Osteoblast (primary cell): ENCODE measurements at regions not wholly inside any gene's neighbourhood (a gene's known extent, or its start where the extent isn't known, plus 50 kb on each side); places are given as distances from the start of the nearest gene placed in this dataset.

Experiments used
- DNase-seq: peaks from one replicate; pipeline ENCODE4 v3.0.0; 2011; ENCODE audit warnings: low spot score, mixed read lengths; ENCODE audit not compliant: insufficient read length; ENCODE audit errors: missing footprints
- H2AFZ ChIP-seq: 2 replicates; pipeline ENCODE4 v1.6.0; 2011; ENCODE audit warnings: mild to moderate bottlenecking, low read length
- H3K27ac ChIP-seq: 2 replicates; pipeline ENCODE4 v1.5.1; 2011; ENCODE audit warnings: mild to moderate bottlenecking, low read depth, low read length, moderate library complexity
- H3K27me3 ChIP-seq: 2 replicates; pipeline ENCODE4 v1.6.0; 2012; ENCODE audit warnings: mild to moderate bottlenecking, control low read depth, inconsistent platforms, low read length, moderate library complexity; ENCODE audit not compliant: insufficient read depth
- H3K36me3 ChIP-seq: 2 replicates; pipeline ENCODE4 v1.5.1; 2011; ENCODE audit warnings: mild to moderate bottlenecking, low read length, control low read depth, moderate library complexity; ENCODE audit not compliant: insufficient read depth
- H3K4me1 ChIP-seq: 2 replicates; pipeline ENCODE4 v1.5.1; 2011; ENCODE audit warnings: mild to moderate bottlenecking, low read length, control low read depth, moderate library complexity; ENCODE audit not compliant: insufficient read depth
- H3K4me2 ChIP-seq: 2 replicates; pipeline ENCODE4 v1.6.0; 2011; ENCODE audit warnings: mild to moderate bottlenecking, low read length; ENCODE audit not compliant: insufficient read depth
- H3K4me3 ChIP-seq: fragments of 200-600 bp; sonication (generic); 3 replicates; pipeline ENCODE4 v1.5.1; 2012; ENCODE audit warnings: mild to moderate bottlenecking, low read length, inconsistent platforms; ENCODE audit not compliant: insufficient read depth
- H3K79me2 ChIP-seq: 2 replicates; pipeline ENCODE4 v1.6.0; 2012; ENCODE audit warnings: mild to moderate bottlenecking, low read length, control low read depth, inconsistent platforms; ENCODE audit not compliant: insufficient read depth
- H3K9me3 ChIP-seq: 2 replicates; pipeline ENCODE4 v1.5.1; 2011; ENCODE audit warnings: low read depth, low read length, control low read depth
- H4K20me1 ChIP-seq: 2 replicates; pipeline ENCODE4 v1.6.0; 2012; ENCODE audit warnings: mild to moderate bottlenecking, low read length, control low read depth; ENCODE audit not compliant: insufficient read depth
- CTCF ChIP-seq: IDR thresholded peaks from 2 replicates; pipeline ENCODE4 v1.5.1; 2011; ENCODE audit warnings: mild to moderate bottlenecking, low read depth, low read length, moderate library complexity; ENCODE audit errors: extremely low read depth

DNA sequence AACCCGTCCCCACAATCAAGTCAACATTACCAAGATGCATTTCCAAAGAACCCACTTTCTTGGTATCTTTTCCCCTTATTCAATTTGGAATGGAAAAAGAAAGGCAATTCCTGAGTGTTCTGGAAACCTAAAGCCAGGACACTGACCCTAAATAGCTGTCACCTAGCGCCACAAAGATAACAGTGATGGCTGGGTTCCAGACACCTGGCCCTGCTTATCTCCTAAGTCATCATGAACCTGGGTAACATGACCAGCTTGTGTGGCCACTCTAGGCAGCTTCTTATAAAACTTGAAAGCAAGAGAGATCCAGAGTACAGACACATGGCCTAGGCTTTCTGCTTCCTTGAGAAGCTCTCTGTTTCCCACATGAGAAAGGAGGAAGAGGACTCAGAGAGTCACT lies 95.4 kb downstream of the BOD1L2 start:
- Histone ChIP-seq H4K20me1 (no peaks in the 10 kb centered on the region), H3K27ac (no peak overlapping the region), H3K27me3 (no peaks in the 10 kb centered on the region), H3K36me3 (no peaks in the 10 kb centered on the region), H3K9me3 (no peaks in the 10 kb centered on the region), H3K4me2 (no peak overlapping the region), H3K79me2 (no peaks in the 10 kb centered on the region), H3K4me3 (no peak overlapping the region), H3K4me1 (no peaks in the 10 kb centered on the region), H2AFZ (no peak overlapping the region)
- no peak for TF ChIP-seq CTCF
- DNase-seq, result no peak

DNA sequence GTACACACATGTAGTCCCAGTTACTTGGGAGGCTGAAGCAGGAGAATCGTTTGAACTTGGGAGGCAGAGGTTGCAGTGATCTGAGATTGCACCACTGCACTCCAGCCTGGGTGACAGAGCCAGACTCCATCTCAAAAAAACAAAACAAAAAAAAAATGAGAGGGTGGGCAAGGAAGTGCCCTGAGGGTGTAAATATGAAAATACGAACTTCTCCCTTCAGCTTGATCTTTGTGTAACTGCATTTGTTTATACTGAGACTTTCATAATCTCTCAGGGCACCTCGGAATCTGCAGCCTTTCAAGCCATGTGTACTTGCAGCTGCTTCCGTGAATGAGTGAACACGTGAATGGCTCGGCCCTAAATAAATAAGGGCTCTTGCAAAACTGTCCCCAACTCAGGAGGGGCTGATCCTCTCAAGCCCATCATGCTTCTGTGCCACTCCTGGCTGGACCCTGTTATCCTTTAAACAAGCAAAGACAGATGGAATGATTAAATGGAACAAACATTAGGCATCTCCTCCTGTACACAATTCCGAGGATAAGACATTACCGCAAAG lies 96.8 kb downstream of the BOD1L2 start:
- Histone ChIP-seq H3K9me3 (no peaks in the 10 kb centered on the region), H3K4me1 (no peaks in the 10 kb centered on the region), H4K20me1 (no peaks in the 10 kb centered on the region), H3K4me2 (no peak overlapping the region), H3K27ac (no peak overlapping the region), H3K4me3 (no peak overlapping the region), H3K36me3 (no peaks in the 10 kb centered on the region), H3K79me2 (no peaks in the 10 kb centered on the region), H3K27me3 (no peaks in the 10 kb centered on the region), H2AFZ (no peak overlapping the region)
- no peak for DNase-seq
- no peak for TF ChIP-seq CTCF

- H3K27ac ChIP-seq, result no peak overlapping the region
- no peaks in the 10 kb centered on the region for H3K4me1 ChIP-seq
- no peak overlapping the region for H2AFZ ChIP-seq
- H3K79me2 ChIP-seq, result no peaks in the 10 kb centered on the region
- H3K4me3 ChIP-seq, result no peak overlapping the region
- H3K27me3 ChIP-seq, result no peaks in the 10 kb centered on the region
- H3K4me2 ChIP-seq, result no peak overlapping the region
- TF ChIP-seq CTCF, result no peak
- H3K9me3 ChIP-seq, result no peaks in the 10 kb centered on the region
- no peaks in the 10 kb centered on the region for H3K36me3 ChIP-seq
- DNase-seq, result no peak
- no peaks in the 10 kb centered on the region for H4K20me1 ChIP-seq
Observed at GRCh38 chr18:57249179-57249578, 102.3 kb downstream of the BOD1L2 start.

DNA sequence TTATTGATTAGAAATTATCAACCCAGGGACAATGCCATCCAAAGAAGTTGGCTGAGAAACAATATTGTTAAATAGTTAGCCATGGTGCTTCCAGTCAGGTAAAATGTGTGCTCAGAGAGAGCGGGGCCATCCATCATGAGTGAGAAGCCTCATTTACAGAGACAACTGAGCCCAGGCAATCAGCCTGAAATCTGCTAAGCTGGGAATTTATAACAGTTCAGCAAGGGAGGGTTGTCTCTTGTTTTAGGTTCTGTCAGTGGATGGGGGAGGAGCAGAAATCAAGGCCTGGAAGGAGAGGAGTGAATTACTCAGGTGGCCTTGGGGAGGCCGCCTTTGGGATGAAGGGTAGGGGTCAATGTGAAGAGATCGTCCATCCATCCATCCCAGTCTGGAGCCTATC lies 102.5 kb upstream of the ST8SIA3 start:
- Histone ChIP-seq H3K27me3 (no peaks in the 10 kb centered on the region), H3K9me3 (no peaks in the 10 kb centered on the region), H3K27ac (no peak overlapping the region), H3K4me3 (no peak overlapping the region), H3K4me1 (no peaks in the 10 kb centered on the region), H3K36me3 (no peaks in the 10 kb centered on the region), H4K20me1 (no peaks in the 10 kb centered on the region), H2AFZ (no peak overlapping the region), H3K79me2 (no peaks in the 10 kb centered on the region), H3K4me2 (no peak overlapping the region)
- no peak for DNase-seq
- no peak for TF ChIP-seq CTCF
